ENCODE measurements at regions not wholly inside any gene's neighbourhood (a gene's known extent, or its start where the extent isn't known, plus 50 kb on each side); places are given as distances from the start of the nearest gene placed in this dataset.

- no peaks in the 10 kb centered on the region for H3K4me1 ChIP-seq
- H3K27ac ChIP-seq = no peak overlapping the region
- DNase-seq (ENCODE audit: low spot score in 2 of 2) = no peak
- 71% methylated on average over 7 of the region's 7 CpGs for WGBS
- no peak overlapping the region for H3K4me3 ChIP-seq
- H3K36me3 ChIP-seq = no peaks in the 10 kb centered on the region
- no peak for TF ChIP-seq CTCF (IDR thresholded peaks at IDR 0.05)
- TF ChIP-seq EP300 (IDR thresholded peaks at IDR 0.05) = no peak
- TF ChIP-seq POLR2AphosphoS5 (IDR thresholded peaks at IDR 0.05) = no peak
- no peak for TF ChIP-seq POLR2A (IDR thresholded peaks at IDR 0.05)
- H3K9me3 ChIP-seq = no peaks in the 10 kb centered on the region
- no peaks in the 10 kb centered on the region for H3K27me3 ChIP-seq
Observed at GRCh38 chr6:145139140-145139850, 596.0 kb downstream of the EPM2A start.

GRCh38 chr6:145139895-145140294 is 595.4 kb downstream of the EPM2A start:
- H3K27me3 ChIP-seq = no peaks in the 10 kb centered on the region
- no peaks in the 10 kb centered on the region for H3K9me3 ChIP-seq
- DNase-seq (ENCODE audit: low spot score in 2 of 2) = no peak
- TF ChIP-seq POLR2A (IDR thresholded peaks at IDR 0.05) = no peak
- no peak for TF ChIP-seq POLR2AphosphoS5 (IDR thresholded peaks at IDR 0.05)
- TF ChIP-seq EP300 (IDR thresholded peaks at IDR 0.05) = no peak
- no peaks in the 10 kb centered on the region for H3K36me3 ChIP-seq
- no peak overlapping the region for H3K4me3 ChIP-seq
- no peaks in the 10 kb centered on the region for H3K4me1 ChIP-seq
- no peak overlapping the region for H3K27ac ChIP-seq

- Histone ChIP-seq H3K36me3 (no peaks in the 10 kb centered on the region), H3K4me1 (no peaks in the 10 kb centered on the region), H3K27me3 (no peaks in the 10 kb centered on the region), H3K27ac (no peak overlapping the region), H3K4me3 (no peak overlapping the region), H3K9me3 (no peaks in the 10 kb centered on the region)
- no peak for DNase-seq (ENCODE audit: low spot score in 2 of 2)
- TF ChIP-seq POLR2AphosphoS5 (IDR thresholded peaks at IDR 0.05) (no peak), EP300 (IDR thresholded peaks at IDR 0.05) (no peak), CTCF (IDR thresholded peaks at IDR 0.05) (no peak), POLR2A (IDR thresholded peaks at IDR 0.05) (no peak)
Observed at GRCh38 chr6:145141572-145141971, 593.7 kb downstream of the EPM2A start.

- no peak for DNase-seq (ENCODE audit: low spot score in 2 of 2)
- no peaks in the 10 kb centered on the region for H3K27me3 ChIP-seq
- TF ChIP-seq EP300 (IDR thresholded peaks at IDR 0.05) = no peak
- TF ChIP-seq CTCF (IDR thresholded peaks at IDR 0.05) = no peak
- no peak for TF ChIP-seq POLR2A (IDR thresholded peaks at IDR 0.05)
- TF ChIP-seq POLR2AphosphoS5 (IDR thresholded peaks at IDR 0.05) = no peak
- no peaks in the 10 kb centered on the region for H3K4me1 ChIP-seq
- H3K4me3 ChIP-seq = no peak overlapping the region
- no peak overlapping the region for H3K27ac ChIP-seq
- no peaks in the 10 kb centered on the region for H3K9me3 ChIP-seq
- no peaks in the 10 kb centered on the region for H3K36me3 ChIP-seq
- WGBS = 80% methylated on average over 1 of the region's 1 CpG
Observed at GRCh38 chr6:145142958-145143357, 592.4 kb downstream of the EPM2A start.

GRCh38 chr6:145143379-145143778 is 591.9 kb downstream of the EPM2A start:
- no peak for DNase-seq (ENCODE audit: low spot score in 2 of 2)
- TF ChIP-seq POLR2AphosphoS5 (IDR thresholded peaks at IDR 0.05) = no peak
- no peak for TF ChIP-seq POLR2A (IDR thresholded peaks at IDR 0.05)
- TF ChIP-seq CTCF (IDR thresholded peaks at IDR 0.05) = no peak
- no peak for TF ChIP-seq EP300 (IDR thresholded peaks at IDR 0.05)
- H3K27ac ChIP-seq = no peak overlapping the region
- H3K4me3 ChIP-seq = no peak overlapping the region
- no peaks in the 10 kb centered on the region for H3K36me3 ChIP-seq
- H3K27me3 ChIP-seq = no peaks in the 10 kb centered on the region
- no peaks in the 10 kb centered on the region for H3K4me1 ChIP-seq
- 93% methylated on average over 3 of the region's 3 CpGs for WGBS
- H3K9me3 ChIP-seq = no peaks in the 10 kb centered on the region

GRCh38 chr6:145147559-145147958 is 587.8 kb downstream of the EPM2A start:
- Histone ChIP-seq H3K4me3 (no peak overlapping the region), H3K9me3 (no peaks in the 10 kb centered on the region), H3K27ac (no peak overlapping the region), H3K4me1 (no peaks in the 10 kb centered on the region), H3K27me3 (no peaks in the 10 kb centered on the region), H3K36me3 (no peaks in the 10 kb centered on the region)
- TF ChIP-seq EP300 (IDR thresholded peaks at IDR 0.05) (no peak), POLR2AphosphoS5 (IDR thresholded peaks at IDR 0.05) (no peak), POLR2A (IDR thresholded peaks at IDR 0.05) (no peak), CTCF (IDR thresholded peaks at IDR 0.05) (no peak)
- no peak for DNase-seq (ENCODE audit: low spot score in 2 of 2)

All from suprapubic skin (tissue), 4 donors.